H1 (cell line): ENCODE measurements at regions not wholly inside any gene's neighbourhood (a gene's known extent, or its start where the extent isn't known, plus 50 kb on each side); places are given as distances from the start of the nearest gene placed in this dataset.

Source experiments
- EP300 ChIP-seq, 2 experiments: IDR thresholded peaks; 1 replicate in 1 of 2; 2 replicates in 1 of 2; pipeline ENCODE4 v1.6.1; 2011 to 2012; ENCODE audit warnings: low read depth in 2 of 2, low read length in 2 of 2, mild to moderate bottlenecking in 2 of 2, borderline replicate concordance in 1 of 2, inconsistent platforms in 1 of 2, moderate library complexity in 1 of 2
- JUN ChIP-seq: IDR thresholded peaks from 2 replicates; pipeline ENCODE4 v1.6.1; 2011; ENCODE audit warnings: low read depth, mild to moderate bottlenecking, improper control_type of control experiment, low read length
- KDM5A ChIP-seq: fragments of 200-600 bp; IDR thresholded peaks from 2 replicates; pipeline ENCODE4 v1.7.1; 2012; ENCODE audit warnings: mild to moderate bottlenecking, low read length, inconsistent platforms, mixed read lengths
- RXRA ChIP-seq: IDR thresholded peaks from 2 replicates; pipeline ENCODE4 v1.6.1; 2011; ENCODE audit warnings: low read depth, mild to moderate bottlenecking, low read length, moderate library complexity; ENCODE audit not compliant: insufficient read depth
- SAP30 ChIP-seq: fragments of 300-600 bp; sonication (generic); IDR thresholded peaks from 2 replicates; pipeline ENCODE4 v1.7.1; 2012; ENCODE audit warnings: low read length, moderate library complexity, mild to moderate bottlenecking, inconsistent platforms; ENCODE audit not compliant: insufficient read depth, insufficient replicate concordance
- TEAD4 ChIP-seq: IDR thresholded peaks from 2 replicates; pipeline ENCODE4 v1.6.1; 2012; ENCODE audit warnings: low read depth, low read length, inconsistent platforms, mixed read lengths
- TF ChIP-seq, protein P1 (sequence below): fragments of 300-600 bp; sonication (generic); IDR thresholded peaks from 2 replicates; pipeline ENCODE4 v1.7.1; 2012; ENCODE audit warnings: low read length, moderate library complexity, mild to moderate bottlenecking, inconsistent platforms; ENCODE audit not compliant: insufficient replicate concordance

DNA sequence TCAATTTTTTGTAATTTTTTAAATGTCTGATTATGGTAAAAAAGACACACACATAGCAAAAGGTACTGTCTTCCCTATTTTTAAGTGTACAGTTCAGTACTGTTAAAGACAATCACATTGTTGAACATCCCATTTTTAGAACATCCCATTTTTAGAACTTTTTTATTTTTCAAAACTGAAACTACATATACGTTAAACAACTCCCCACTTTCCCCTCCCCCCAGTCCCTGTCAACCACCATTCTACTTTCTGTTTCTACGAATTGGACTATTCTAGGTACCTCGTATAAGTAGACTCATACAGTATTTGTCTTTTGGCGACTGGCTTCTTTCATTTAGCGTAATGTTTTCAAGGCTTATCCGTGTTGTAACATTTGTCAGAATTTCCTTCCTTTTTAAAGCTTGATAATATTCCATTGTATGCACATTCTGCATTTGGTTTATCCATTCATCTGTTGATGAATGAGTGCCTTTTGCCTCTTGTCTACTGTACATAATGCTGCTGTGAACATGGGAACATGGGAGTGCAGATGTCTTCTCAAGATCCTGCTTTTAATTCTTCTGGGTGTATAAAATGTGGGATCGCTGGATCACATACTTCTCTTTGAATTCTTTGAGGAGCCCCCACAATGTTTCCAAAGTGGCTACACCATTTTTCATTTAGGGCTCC, 154.0 kb downstream of the PIK3R1 start (continued):
- TF ChIP-seq, protein P1, sequence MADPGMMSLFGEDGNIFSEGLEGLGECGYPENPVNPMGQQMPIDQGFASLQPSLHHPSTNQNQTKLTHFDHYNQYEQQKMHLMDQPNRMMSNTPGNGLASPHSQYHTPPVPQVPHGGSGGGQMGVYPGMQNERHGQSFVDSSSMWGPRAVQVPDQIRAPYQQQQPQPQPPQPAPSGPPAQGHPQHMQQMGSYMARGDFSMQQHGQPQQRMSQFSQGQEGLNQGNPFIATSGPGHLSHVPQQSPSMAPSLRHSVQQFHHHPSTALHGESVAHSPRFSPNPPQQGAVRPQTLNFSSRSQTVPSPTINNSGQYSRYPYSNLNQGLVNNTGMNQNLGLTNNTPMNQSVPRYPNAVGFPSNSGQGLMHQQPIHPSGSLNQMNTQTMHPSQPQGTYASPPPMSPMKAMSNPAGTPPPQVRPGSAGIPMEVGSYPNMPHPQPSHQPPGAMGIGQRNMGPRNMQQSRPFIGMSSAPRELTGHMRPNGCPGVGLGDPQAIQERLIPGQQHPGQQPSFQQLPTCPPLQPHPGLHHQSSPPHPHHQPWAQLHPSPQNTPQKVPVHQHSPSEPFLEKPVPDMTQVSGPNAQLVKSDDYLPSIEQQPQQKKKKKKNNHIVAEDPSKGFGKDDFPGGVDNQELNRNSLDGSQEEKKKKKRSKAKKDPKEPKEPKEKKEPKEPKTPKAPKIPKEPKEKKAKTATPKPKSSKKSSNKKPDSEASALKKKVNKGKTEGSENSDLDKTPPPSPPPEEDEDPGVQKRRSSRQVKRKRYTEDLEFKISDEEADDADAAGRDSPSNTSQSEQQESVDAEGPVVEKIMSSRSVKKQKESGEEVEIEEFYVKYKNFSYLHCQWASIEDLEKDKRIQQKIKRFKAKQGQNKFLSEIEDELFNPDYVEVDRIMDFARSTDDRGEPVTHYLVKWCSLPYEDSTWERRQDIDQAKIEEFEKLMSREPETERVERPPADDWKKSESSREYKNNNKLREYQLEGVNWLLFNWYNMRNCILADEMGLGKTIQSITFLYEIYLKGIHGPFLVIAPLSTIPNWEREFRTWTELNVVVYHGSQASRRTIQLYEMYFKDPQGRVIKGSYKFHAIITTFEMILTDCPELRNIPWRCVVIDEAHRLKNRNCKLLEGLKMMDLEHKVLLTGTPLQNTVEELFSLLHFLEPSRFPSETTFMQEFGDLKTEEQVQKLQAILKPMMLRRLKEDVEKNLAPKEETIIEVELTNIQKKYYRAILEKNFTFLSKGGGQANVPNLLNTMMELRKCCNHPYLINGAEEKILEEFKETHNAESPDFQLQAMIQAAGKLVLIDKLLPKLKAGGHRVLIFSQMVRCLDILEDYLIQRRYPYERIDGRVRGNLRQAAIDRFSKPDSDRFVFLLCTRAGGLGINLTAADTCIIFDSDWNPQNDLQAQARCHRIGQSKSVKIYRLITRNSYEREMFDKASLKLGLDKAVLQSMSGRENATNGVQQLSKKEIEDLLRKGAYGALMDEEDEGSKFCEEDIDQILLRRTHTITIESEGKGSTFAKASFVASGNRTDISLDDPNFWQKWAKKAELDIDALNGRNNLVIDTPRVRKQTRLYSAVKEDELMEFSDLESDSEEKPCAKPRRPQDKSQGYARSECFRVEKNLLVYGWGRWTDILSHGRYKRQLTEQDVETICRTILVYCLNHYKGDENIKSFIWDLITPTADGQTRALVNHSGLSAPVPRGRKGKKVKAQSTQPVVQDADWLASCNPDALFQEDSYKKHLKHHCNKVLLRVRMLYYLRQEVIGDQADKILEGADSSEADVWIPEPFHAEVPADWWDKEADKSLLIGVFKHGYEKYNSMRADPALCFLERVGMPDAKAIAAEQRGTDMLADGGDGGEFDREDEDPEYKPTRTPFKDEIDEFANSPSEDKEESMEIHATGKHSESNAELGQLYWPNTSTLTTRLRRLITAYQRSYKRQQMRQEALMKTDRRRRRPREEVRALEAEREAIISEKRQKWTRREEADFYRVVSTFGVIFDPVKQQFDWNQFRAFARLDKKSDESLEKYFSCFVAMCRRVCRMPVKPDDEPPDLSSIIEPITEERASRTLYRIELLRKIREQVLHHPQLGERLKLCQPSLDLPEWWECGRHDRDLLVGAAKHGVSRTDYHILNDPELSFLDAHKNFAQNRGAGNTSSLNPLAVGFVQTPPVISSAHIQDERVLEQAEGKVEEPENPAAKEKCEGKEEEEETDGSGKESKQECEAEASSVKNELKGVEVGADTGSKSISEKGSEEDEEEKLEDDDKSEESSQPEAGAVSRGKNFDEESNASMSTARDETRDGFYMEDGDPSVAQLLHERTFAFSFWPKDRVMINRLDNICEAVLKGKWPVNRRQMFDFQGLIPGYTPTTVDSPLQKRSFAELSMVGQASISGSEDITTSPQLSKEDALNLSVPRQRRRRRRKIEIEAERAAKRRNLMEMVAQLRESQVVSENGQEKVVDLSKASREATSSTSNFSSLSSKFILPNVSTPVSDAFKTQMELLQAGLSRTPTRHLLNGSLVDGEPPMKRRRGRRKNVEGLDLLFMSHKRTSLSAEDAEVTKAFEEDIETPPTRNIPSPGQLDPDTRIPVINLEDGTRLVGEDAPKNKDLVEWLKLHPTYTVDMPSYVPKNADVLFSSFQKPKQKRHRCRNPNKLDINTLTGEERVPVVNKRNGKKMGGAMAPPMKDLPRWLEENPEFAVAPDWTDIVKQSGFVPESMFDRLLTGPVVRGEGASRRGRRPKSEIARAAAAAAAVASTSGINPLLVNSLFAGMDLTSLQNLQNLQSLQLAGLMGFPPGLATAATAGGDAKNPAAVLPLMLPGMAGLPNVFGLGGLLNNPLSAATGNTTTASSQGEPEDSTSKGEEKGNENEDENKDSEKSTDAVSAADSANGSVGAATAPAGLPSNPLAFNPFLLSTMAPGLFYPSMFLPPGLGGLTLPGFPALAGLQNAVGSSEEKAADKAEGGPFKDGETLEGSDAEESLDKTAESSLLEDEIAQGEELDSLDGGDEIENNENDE = no peak
- TF ChIP-seq KDM5A = no peak
- TF ChIP-seq TEAD4 = no peak
- TF ChIP-seq EP300 (IDR thresholded peaks at IDR 0.05; ENCODE audit: borderline replicate concordance in 1 of 2, low read depth in 2 of 2, low read length in 2 of 2) = no peak
- TF ChIP-seq RXRA = no peak
- TF ChIP-seq JUN = no peak
- no peak for TF ChIP-seq SAP30
